Fibroblast of lung (primary cell): ENCODE measurements at regions not wholly inside any gene's neighbourhood (a gene's known extent, or its start where the extent isn't known, plus 50 kb on each side); places are given as distances from the start of the nearest gene placed in this dataset.
"Not testable (repeated sequence)": the region's sequence is repeated elsewhere in the genome, so short reads cannot be mapped to it uniquely, and the experiment has no call there.

Source experiments
- CTCF ChIP-seq, 2 donors: IDR thresholded peaks in 1 of 2; conservative IDR thresholded peaks in 1 of 2; 1 replicate in 1 of 2; 2 replicates in 1 of 2; pipeline ENCODE4 v1.5.1; 2011 to 2012; ENCODE audit warnings: low read length in 2 of 2, control low read depth in 1 of 2, inconsistent platforms in 1 of 2, low read depth in 1 of 2, mild to moderate bottlenecking in 1 of 2
- EZH2 ChIP-seq: IDR thresholded peaks from 2 replicates; pipeline ENCODE4 v1.5.1; 2012; ENCODE audit warnings: low read length, control low read depth, mild to moderate bottlenecking; ENCODE audit errors: missing control alignments

GRCh38 chr4:85139749-85140148, 173.3 kb upstream of the WDFY3 start:
- not testable (repeated sequence) for TF ChIP-seq CTCF (conservative IDR thresholded peaks at IDR 0.05 in 1 of 2, IDR thresholded peaks at IDR 0.05 in 1 of 2; ENCODE audit: low read depth in 1 of 2, low read length in 2 of 2); EZH2
